Activated CD8-positive, alpha-beta memory T cell treated with anti-CD3 and anti-CD28 coated beads, Interleukin-2, amount 50 U/mL, for 24 hours (primary cell): ENCODE measurements at regions not wholly inside any gene's neighbourhood (a gene's known extent, or its start where the extent isn't known, plus 50 kb on each side); places are given as distances from the start of the nearest gene placed in this dataset.
"Not testable (repeated sequence)": the region's sequence is repeated elsewhere in the genome, so short reads cannot be mapped to it uniquely, and the experiment has no call there.

Experiments used
- DNase-seq: peaks from one replicate; pipeline ENCODE4 v3.0.0-alpha.2; 2020; ENCODE audit errors: extremely low read depth

DNA sequence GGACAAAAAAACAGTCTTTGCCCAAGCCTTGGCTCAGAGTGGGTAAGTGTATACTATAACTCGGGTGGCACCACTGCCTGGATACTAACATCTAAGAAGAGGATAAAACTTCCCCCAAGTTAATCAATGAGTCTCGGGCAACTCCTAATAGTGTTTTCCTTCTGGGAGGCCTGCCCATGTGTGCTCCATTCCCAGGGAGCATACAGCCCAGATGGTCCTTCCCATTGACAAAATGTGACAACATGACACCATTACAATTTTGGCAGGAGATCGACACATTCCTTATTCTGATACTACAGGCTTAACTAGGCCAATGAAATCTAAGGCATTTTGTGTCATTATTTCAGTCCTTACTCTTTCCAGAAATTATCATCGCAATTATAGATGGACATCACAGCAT is 52.7 kb upstream of the CRIM1 start:
- DNase-seq = no peak

DNA sequence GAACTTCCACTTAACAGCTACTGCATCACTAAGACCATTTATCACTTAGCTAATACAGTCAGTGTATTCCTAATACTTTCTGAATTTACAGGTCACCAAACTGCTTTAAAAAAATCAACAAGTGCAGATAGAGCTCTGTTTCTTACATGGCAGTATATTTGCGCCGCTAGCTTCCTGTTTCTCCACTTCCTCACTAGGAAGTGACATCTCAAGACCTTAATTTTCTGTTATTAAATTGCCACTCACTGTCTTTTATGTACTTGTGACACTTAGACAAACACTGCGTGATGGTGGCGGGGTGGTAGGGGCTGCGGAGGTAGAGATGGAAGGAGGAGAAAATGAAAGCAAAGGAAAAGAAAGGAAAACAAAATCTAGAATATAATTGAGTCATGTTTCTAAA is 53.7 kb upstream of the CRIM1 start:
- no peak for DNase-seq

DNA sequence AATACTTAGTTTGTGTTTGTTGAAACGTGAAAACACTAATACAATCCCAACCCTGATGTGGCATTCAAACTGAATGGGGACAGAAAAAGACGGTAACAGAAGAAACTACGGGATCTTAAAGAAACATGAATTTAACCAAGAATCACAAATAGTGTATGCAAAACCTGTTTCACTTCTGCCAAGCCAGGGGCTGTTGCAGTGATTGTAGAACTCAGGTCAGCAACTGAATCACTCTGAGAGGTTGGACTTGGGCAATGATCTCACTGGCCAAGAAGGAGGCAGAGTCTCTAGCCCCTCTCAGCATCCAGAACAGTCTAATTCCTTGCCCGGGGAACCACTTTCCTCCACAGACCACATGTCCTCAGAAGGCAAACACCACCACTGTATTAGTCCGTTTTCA is 54.9 kb upstream of the CRIM1 start:
- no peak for DNase-seq

DNA sequence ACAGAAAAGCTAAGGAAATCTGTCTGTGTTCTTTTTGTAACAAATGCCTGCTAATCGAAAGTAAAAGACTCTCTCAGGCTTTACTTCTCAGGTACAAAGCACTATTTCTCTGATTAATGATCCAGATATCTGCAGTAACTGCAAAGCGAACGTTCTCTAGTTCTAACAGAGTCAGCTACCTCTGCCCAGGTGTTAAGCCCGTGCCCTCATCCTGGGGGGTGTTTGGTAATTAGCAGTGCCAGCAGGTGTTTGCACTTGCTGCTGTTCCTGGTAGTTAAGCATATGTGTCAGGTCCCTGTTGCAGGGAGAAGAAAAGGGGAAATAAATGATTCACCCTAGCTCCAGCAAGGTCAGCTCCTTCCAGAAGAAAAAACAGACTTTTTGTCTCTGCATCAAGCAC is 58.8 kb upstream of the CRIM1 start:
- no peak for DNase-seq

DNA sequence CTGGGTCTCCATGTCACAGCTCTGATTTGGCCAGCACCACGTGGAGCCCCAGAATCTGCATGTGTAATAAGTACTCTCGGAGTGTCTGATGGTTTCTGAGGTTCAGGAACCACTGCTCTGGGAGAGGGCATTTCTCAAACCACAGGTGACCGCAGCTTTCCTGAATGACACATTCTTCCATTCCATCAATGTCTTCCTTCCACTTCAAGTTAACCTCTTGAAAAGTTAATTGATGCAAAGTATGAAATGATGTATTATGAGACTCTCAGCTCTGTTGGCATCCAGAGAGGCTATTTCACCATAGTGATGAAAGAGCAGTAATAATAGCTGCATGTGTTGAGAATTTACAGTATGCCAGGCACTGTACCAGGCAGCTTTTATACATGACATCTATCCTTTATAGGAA is 61.3 kb upstream of the CRIM1 start:
- DNase-seq = no peak

DNA sequence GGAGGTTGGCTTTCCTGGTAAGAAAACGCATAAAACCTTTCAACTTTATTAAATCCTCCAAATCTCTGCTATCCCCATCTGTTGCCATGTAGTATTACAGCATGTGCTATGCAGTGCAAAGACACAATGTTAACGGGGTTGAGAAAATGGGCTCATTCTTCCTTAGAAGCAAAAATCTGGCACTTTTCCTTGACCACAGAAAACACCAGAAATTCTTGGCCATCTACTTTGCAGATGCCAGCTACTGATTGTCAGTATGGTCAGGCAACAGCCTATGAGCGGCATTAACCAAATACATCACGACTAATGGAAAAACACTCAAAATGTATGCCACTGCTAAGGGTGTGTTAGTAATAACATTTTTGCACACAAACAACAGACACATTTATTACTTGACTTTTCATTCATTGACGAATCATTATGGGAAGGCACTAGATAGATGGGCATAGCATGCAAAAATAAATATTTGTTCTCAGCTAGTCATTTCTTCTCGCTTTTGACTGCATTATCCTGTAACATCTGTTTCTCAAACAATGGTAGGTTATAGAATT is 65.2 kb upstream of the CRIM1 start:
- no peak for DNase-seq

DNA sequence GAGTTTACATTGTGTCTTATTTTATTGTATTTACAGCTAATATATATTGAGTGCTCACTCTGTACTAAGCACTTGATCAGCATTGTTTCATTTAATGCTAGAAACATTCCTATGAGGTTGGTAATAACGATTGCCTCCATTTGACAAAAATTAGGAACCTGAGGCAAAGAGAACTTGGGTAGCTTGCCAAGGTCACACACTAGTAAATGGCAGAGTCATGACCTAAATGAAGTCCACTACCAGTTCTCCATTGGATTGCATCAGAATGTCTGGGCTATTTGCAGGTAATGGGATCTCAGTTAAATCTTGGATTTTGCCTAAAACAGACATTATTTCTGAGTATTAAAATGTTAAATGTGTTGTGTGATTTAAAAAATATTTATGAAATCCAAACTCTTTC is 65.8 kb upstream of the CRIM1 start:
- no peak for DNase-seq

DNA sequence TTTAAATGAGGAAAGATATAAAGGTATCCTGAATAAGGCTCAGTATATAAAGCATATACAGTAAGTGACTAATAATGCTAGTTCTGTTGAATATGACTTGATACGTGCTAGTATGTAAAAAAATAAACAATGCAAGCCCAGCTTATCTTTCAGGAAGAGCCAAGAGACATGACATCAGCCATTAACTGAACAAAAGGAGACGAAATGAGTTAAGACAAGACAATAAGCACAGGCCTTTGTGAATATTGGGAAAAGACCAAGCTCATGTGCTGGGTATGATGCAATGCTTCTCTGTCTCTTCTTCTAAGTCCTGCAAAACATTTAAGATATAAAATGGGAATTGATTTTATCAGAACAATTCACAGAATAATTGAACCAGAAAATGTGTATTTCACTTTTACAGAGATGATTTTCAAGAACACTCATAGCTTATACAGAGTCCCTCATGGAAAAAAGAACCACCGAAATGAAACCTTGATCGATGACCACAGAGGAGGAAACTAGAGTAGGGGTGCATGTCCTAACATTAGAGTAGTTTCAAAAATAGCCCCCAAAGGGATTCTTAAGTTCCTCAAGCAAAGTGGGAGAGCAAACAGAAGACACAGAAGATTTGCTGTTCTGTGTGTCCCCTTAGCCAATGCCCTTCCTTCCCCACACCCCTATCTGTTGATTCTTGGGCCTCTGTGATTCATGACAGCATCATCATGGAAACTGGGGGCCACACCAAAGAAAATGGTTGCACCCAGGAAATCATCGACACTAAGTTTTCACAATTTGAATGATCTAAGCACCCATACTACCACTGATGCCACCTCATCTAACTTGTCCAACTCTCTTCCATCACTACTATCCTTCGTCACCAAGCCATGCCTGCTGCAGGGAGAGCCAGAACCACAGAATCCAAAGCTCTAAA is 68.0 kb upstream of the CRIM1 start:
- DNase-seq = peak; percentile 5

DNA sequence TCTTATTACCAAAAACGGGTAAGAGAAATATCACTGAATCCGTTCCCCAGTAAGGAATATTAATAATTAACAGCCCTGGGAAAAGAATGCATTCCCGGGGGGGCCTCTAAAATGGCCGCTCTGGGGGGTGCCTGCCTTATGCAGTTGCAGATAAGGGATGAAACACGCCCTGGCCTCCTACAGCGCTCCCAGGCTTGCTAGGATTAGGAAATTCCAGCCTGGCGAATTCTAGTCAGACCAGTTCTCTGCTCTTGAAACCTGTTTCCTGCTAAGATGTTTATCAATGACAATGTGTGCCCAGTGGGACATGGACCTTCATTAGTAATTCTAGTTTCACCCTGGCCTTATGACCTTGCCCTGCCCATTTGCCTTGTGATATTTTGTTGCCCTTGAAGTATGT is 76.1 kb upstream of the CRIM1 start:
- not testable (repeated sequence) for DNase-seq

DNA sequence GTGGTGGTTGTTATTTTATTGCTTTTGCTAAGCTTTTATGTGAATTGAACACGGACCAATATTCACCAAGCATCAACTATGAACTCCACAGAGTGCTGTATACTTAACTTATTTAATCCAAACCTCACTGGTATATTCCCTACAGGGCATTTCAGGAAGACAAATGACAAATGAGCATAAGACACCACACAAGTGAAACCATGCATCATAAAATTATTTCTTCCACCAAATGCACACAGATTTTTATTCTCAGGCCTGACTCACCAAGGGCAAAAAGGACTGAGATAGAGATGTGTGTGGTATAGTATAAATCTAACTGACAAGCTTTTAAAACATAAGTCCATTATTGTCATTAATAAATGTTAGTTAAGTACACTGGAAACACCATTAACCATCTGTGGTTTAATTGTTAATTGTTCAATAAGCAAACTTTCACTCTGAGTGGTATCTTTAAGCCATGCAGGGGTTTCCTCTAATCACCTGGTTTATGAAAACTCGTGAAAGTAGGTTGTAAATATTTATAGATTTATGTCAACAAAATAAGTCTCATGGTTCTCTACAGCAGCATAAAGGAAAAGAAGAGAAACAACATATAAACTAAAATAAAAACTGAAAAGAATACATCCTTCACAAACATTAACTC is 77.6 kb upstream of the CRIM1 start:
- no peak for DNase-seq

DNA sequence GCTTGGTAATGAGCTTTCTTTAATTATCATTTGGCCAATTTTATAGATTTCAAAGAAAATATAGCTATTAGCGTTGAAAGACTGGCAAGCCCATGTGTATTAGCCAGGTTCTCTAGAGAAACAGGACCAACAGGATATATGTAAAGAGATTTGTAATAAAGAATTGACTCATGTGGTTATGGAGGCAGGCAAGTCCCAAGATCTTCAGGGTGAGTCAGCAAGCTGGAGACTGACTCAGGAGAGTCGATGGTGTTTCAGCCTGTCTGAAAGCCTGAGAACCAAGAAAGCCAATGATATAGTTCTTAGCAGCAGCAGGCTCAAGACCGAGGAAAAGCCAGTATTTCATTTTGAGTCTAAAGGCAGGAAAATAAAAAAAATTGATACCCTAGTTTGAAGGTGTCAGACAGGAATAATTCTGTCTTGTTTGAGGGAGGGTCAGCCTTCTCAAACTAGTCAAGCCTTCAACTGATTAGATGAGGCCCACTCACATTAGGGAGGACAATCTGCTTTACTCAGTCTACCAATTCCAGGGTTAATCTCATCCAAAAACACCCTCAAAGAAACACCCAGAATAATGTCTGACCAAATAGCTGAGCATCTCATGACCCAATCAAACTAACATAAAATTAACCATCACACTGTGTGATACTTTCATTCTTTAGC is 78.3 kb upstream of the CRIM1 start:
- no peak for DNase-seq

DNA sequence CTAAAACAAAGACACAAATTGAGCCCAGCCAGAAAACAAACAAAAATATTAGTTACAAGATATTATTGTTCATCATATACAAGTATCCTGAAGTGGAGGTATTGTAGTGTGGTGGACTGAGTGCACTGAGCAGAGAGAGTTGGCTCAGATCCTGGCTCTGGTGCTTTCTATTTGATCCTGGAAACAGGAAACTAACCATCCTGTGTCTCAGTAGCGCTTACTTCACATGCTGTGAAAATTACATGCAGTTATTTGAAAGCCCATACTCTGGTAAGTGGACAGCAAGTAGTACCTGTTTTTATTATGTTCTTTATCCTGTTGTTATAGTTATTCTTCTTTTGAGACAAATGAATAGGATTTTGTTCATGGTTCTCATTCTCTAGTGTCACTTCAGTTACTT is 84.3 kb upstream of the CRIM1 start:
- no peak for DNase-seq

DNA sequence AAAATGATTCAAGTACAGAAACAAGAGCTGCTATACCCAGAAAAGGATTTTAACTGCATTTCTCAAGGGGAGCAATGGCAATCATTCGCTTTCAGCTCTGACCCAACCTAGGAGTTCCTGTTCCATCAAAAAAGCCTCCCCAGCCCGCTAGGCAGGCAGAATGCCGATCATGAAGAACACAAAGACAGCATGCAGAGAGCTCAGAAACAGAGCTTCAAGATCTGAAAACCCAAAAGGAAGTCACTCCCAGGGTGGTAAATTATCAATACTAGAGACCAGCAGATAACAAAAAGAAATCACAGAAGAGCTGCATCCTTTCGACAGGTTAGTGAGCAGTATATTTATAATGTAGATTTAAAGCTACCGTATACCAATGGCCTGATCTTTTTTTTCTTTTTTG is 84.8 kb upstream of the CRIM1 start:
- DNase-seq = no peak

DNA sequence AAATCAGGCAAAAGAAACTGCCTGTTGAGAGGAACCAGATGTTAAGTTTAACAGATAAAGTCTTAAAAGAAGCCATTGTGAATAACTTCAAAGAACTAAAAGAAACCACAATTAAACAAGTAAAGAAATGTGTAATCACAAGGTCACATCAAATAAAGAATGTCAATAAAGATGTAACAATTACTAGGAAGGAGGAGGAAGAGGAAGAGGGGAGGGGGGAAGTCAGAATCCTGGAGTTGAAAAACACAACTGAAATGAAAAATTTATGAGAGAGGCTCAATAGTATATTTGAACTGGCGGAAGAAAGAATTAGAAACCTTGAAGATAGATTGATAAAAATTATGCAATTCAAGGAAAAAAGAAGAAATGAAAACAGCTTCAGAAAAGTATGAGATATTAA is 88.4 kb upstream of the CRIM1 start:
- no peak for DNase-seq

DNA sequence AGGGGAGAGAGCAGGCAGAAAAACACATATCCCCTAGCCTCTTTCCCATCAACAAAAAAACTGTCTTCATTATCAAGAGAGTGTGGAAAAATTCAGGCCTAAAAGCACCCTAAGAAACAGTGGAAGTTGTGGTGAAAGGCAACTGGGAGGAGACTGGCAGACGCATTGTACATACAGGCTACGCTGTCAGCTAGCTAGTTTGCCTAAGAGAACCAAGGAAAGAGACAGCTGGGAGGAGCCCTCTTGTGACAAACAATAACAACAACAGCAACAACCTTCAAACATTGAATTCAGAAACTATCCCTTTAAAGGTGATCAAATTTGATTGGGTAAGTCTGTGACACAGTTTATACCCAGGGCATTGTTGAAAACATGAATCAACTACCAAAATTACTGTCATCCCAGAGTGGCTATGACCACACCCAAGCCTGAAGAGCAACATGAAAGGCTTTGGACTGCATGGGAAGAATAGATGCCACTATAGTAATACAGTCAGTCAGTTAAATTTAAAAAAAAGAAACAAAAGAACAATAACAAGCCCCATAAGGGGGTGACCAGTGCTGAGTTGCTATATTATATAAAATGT is 88.9 kb upstream of the CRIM1 start:
- DNase-seq = no peak

DNA sequence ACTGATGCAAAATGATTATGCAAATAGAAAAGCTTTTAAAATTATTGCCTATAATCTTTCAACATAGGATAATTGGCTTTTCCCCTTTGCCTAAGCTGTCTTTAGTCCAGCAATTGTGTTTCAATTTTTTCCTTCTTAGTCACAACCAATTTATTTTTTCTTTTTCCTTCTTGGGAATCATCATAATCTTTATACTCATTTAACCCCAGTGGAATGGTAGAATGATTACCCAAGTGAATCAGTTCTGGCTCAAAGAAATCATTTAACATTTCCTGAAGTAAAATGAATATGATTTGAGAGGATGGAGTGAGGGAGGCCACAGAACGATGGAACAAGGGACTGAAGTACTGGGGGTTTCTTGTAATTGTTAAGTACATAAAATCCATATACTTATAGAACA is 93.0 kb upstream of the CRIM1 start:
- DNase-seq = no peak

DNA sequence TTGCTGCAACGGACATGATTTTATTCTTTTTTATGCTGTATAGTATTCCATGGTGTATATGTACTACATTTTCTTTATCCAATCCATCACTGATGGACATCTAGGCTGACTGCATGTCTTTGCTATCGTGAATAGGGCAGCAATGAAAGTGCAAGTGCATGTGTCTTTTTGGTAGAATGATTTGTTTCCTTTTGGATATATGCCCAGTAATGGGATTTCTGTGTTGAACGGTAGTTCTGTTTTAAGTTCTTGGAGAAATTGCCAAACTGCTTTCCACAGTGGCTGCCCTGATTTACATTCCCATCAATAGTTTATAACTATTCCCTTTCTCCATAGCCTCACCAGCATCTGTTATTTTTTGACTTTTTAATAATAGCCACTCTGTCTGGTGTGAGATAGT is 99.7 kb upstream of the CRIM1 start:
- no peak for DNase-seq

DNA sequence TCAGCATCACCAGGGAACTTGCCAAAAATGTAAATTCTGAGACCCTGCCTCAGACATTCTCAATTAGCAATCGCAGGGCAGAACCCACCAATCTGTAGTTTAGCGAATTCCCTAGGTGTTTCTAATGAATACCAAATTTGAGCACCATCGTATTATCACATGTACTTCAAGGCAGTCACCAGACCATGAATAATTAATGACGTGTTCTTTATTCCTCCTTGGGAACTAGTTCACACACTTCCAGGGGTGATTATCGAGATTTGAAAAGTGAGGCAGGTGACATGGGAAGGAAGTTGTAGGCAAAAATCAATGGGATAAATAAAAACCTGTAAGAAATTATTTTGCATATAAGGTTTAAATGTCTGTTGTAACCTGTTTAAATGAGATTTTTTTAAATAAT is 102.5 kb upstream of the CRIM1 start:
- DNase-seq = no peak

DNA sequence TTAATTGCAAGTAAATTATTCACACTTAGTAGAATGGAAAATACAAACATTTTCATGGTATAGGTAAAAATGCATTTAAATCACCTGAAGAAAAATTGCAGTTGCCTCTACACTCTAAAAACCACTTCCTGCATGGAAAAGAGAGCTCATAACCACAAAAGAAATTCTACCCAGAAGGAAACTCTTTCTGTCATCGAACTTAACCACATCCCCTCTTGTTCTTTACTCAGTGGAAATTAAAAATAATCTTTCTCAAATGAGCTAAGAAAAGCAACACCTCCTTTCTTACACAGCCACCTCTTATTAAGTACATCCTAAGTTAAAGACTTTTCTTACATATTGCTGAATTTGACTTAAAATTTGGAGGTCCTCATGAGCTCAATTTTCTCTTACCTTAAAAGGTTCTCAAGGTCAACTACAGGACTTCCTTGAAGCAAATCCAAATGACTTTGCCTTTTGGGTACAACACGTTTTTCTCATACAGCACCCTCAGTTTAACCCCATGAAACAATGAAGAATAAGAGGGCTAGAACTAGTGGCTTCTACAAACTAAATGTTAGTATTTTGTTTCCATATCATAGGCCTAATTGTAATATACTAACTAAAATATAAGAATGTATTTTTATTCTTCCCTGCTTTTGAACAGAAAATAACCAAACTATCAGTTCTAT is 109.1 kb upstream of the CRIM1 start:
- no peak for DNase-seq

DNA sequence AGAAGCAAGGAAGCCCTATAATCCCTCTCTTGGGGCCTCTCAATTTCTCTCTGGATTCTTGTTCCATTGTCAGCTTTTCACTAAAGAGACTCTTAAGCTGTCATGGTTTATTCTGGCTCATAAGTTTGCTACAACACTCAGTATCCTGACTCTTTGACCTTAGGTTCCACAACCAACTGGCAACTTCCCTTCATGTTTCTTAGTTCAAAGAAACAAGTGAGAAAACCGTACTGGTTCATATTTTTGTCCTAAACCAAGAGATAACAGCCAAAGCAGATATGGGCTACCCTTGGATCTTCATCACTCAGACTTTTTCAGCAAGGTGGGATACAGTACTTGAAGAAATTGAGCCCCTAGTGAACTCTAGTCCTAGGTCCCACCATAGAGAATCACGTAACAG is 109.9 kb upstream of the CRIM1 start:
- DNase-seq = no peak

DNA sequence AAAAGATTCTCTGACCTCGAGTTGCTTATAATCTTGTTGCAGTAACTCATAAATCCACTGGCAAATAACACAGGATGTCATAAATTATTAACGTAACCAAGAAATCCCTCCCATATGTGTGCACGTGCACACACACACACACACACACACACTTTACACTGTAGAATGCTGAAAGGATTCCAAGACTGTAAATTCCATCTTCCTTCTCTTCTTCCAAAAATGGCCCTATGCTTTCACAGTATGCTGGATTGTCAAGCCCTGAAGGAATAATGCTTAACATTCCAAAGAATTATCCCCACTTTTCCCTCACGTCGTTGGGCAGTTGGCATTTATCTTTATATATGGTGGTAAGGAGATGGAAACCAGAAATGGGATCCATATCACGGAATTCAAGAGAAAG is 117.5 kb upstream of the CRIM1 start:
- DNase-seq = no peak

DNA sequence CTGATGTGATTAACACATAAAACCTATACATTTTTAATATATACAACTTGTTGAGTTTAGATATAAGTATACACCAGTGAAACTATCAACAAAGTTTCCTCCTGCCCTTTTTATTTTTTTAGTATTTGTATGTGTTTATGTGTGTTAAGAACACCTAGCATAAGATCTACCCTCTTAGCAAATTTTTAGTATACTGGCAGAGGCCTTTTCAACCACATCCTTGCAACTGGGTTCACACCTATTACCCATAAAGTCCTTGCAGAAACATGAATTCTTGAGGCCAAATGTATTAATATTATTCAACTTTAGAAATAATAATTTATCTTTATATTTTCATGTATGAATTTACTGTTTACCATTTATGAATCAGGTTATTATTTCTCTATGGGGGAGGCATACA is 119.7 kb upstream of the CRIM1 start:
- no peak for DNase-seq
